ENCODE measurements at regions not wholly inside any gene's neighbourhood (a gene's known extent, or its start where the extent isn't known, plus 50 kb on each side); places are given as distances from the start of the nearest gene placed in this dataset.
"Not testable (repeated sequence)": the region's sequence is repeated elsewhere in the genome, so short reads cannot be mapped to it uniquely, and the experiment has no call there.

DNA sequence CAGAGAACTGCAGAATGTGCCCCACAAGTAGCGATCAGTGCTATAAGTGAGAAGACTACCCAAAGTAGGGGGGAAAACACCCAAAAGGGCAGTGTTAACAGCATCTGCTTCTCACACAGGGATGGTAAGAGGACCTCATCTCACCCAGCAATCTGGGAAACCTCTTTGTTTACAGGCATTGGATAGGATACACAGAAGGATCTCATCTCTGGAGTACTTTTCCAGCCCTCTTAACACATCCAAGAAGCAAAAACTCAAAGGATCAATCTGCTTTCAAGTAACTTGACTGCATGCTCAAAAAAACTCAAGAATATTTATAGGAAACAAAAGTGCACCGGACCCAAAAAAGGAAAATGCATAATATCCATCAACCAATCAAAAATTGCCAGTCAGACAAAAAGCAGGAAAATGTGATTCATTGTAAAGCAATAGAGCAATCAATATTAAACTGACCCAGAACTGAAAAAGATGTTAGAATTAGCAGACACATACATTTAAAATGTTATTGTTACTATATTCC, 311.0 kb upstream of the CXADR start:
- H2AK5ac ChIP-seq (ENCODE audit: low read length) = no peak overlapping the region
- H3K27me3 ChIP-seq (ENCODE audit: insufficient read depth, low read length) = no peaks in the 10 kb centered on the region
- H3K4me3 ChIP-seq (ENCODE audit: low read depth, low read length) = no peak overlapping the region
- H3K18ac ChIP-seq (ENCODE audit: low read length) = no peak overlapping the region
- no peaks in the 10 kb centered on the region for H3K79me1 ChIP-seq (ENCODE audit: low read length)
- no peak overlapping the region for H4K91ac ChIP-seq (ENCODE audit: low read depth, low read length)
- no peaks in the 10 kb centered on the region for H3K36me3 ChIP-seq (ENCODE audit: control insufficient read depth in 1 of 2, insufficient read depth in 2 of 2, low read length in 2 of 2)
- H2BK120ac ChIP-seq (ENCODE audit: insufficient read depth, low read length, poor library complexity) = no peak overlapping the region
- no peak for DNase-seq
- no peak overlapping the region for H4K12ac ChIP-seq (ENCODE audit: low read depth, low read length)
- no peaks in the 10 kb centered on the region for H3K79me2 ChIP-seq (ENCODE audit: control insufficient read depth, insufficient read depth, low read length, poor library complexity)
- no peak overlapping the region for H3K27ac ChIP-seq (ENCODE audit: low read depth, low read length)
- H3K4me1 ChIP-seq (ENCODE audit: control insufficient read depth in 1 of 2, insufficient read depth in 2 of 2, low read length in 2 of 2) = no peaks in the 10 kb centered on the region
- no peak overlapping the region for H3K14ac ChIP-seq (ENCODE audit: low read length)
- peak overlapping the region; percentile 75 for H3K23ac ChIP-seq (ENCODE audit: low read length)
- no peaks in the 10 kb centered on the region for H3K9me3 ChIP-seq (ENCODE audit: insufficient read depth, low read depth, low read length)
- no peak overlapping the region for H2BK5ac ChIP-seq (ENCODE audit: low read depth, low read length, poor library complexity)
- WGBS (ENCODE audit: extremely low coverage, insufficient coverage, insufficient read length) = no CpG with 5 or more reads among the region's 2 CpGs
- no peak overlapping the region for H3K9ac ChIP-seq (ENCODE audit: low read length)
- no peak overlapping the region for H2BK12ac ChIP-seq (ENCODE audit: low read length)
- H4K8ac ChIP-seq (ENCODE audit: low read depth, low read length) = no peak overlapping the region
- H2AFZ ChIP-seq (ENCODE audit: insufficient read depth, low read length, poor library complexity) = no peak overlapping the region
- no peak overlapping the region for H3K4ac ChIP-seq (ENCODE audit: low read depth, low read length)
- no peak overlapping the region for H3K4me2 ChIP-seq (ENCODE audit: low read length)

DNA sequence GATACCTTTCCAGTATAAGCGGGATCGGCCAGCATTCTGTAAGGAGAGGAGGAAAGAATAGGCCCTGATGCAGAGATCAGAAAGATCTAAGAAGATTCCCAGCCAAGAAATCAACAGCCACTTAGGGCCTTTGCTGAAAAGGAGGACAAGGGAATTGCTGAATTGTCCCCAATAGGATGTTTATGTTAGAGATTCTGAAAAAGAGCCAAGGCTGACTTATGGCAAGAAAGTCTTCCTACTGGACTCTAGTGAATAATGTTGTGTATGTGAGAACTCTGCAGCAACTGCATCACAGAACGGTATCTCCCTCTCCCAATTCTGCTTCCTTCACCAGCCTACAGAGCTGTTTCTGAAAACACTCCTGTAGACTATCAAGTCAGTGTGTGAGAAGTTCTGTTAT, 298.0 kb upstream of the CXADR start:
- Histone ChIP-seq H3K4me3 (ENCODE audit: low read depth, low read length) (no peak overlapping the region), H3K14ac (ENCODE audit: low read length) (no peak overlapping the region), H3K4me2 (ENCODE audit: low read length) (no peak overlapping the region), H4K12ac (ENCODE audit: low read depth, low read length) (no peak overlapping the region), H3K9me3 (ENCODE audit: insufficient read depth, low read depth, low read length) (no peaks in the 10 kb centered on the region), H2AK5ac (ENCODE audit: low read length) (no peak overlapping the region), H3K27ac (ENCODE audit: low read depth, low read length) (no peak overlapping the region), H3K4ac (ENCODE audit: low read depth, low read length) (no peak overlapping the region), H3K79me2 (ENCODE audit: control insufficient read depth, insufficient read depth, low read length, poor library complexity) (no peaks in the 10 kb centered on the region), H3K4me1 (ENCODE audit: control insufficient read depth in 1 of 2, insufficient read depth in 2 of 2, low read length in 2 of 2) (no peaks in the 10 kb centered on the region), H4K91ac (ENCODE audit: low read depth, low read length) (no peak overlapping the region), H3K9ac (ENCODE audit: low read length) (no peak overlapping the region), H3K79me1 (ENCODE audit: low read length) (no peaks in the 10 kb centered on the region), H4K8ac (ENCODE audit: low read depth, low read length) (no peak overlapping the region), H3K36me3 (ENCODE audit: control insufficient read depth in 1 of 2, insufficient read depth in 2 of 2, low read length in 2 of 2) (no peaks in the 10 kb centered on the region), H2BK120ac (ENCODE audit: insufficient read depth, low read length, poor library complexity) (no peak overlapping the region), H3K27me3 (ENCODE audit: insufficient read depth, low read length) (no peaks in the 10 kb centered on the region), H2AFZ (ENCODE audit: insufficient read depth, low read length, poor library complexity) (no peak overlapping the region), H2BK5ac (ENCODE audit: low read depth, low read length, poor library complexity) (no peak overlapping the region), H3K18ac (ENCODE audit: low read length) (no peak overlapping the region), H2BK12ac (ENCODE audit: low read length) (no peak overlapping the region), H3K23ac (ENCODE audit: low read length) (no peak overlapping the region)
- no CpG with 5 or more reads among the region's 3 CpGs for WGBS (ENCODE audit: extremely low coverage, insufficient coverage, insufficient read length)
- no peak for DNase-seq

DNA sequence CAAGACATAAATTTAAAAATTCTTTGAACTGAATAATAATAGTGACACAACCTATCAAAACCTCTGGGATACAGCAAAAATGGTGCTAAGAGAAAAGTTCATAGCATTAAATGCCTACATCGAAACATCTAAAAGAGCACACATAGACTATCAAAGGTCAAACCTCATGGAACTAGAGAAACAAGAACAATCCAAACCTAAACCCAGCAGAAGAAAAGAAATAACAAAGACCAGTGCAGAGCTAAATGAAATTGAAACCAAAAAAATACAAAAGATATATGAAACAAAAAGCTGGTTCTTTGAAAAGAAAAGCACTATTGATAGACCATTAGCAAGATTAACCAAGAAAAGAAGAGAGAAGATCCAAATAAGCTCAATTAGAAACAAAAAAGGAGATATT, 293.8 kb upstream of the CXADR start:
- H3K79me2 ChIP-seq (ENCODE audit: control insufficient read depth, insufficient read depth, low read length, poor library complexity); H3K27me3 ChIP-seq (ENCODE audit: insufficient read depth, low read length); DNase-seq; H3K4me1 ChIP-seq (ENCODE audit: control insufficient read depth in 1 of 2, insufficient read depth in 2 of 2, low read length in 2 of 2); H3K4ac ChIP-seq (ENCODE audit: low read depth, low read length); H3K14ac ChIP-seq (ENCODE audit: low read length); H3K9me3 ChIP-seq (ENCODE audit: insufficient read depth, low read depth, low read length); H2BK120ac ChIP-seq (ENCODE audit: insufficient read depth, low read length, poor library complexity); H3K4me3 ChIP-seq (ENCODE audit: low read depth, low read length); H3K4me2 ChIP-seq (ENCODE audit: low read length); H2AK5ac ChIP-seq (ENCODE audit: low read length); H2BK5ac ChIP-seq (ENCODE audit: low read depth, low read length, poor library complexity); H3K23ac ChIP-seq (ENCODE audit: low read length); H4K12ac ChIP-seq (ENCODE audit: low read depth, low read length); H3K18ac ChIP-seq (ENCODE audit: low read length); H4K91ac ChIP-seq (ENCODE audit: low read depth, low read length); H3K36me3 ChIP-seq (ENCODE audit: control insufficient read depth in 1 of 2, insufficient read depth in 2 of 2, low read length in 2 of 2); H3K9ac ChIP-seq (ENCODE audit: low read length); H3K79me1 ChIP-seq (ENCODE audit: low read length); H2BK12ac ChIP-seq (ENCODE audit: low read length); H4K8ac ChIP-seq (ENCODE audit: low read depth, low read length); H3K27ac ChIP-seq (ENCODE audit: low read depth, low read length); H2AFZ ChIP-seq (ENCODE audit: insufficient read depth, low read length, poor library complexity): not testable (repeated sequence)
- WGBS (ENCODE audit: extremely low coverage, insufficient coverage, insufficient read length) = no CpG with 5 or more reads among the region's 1 CpG

DNA sequence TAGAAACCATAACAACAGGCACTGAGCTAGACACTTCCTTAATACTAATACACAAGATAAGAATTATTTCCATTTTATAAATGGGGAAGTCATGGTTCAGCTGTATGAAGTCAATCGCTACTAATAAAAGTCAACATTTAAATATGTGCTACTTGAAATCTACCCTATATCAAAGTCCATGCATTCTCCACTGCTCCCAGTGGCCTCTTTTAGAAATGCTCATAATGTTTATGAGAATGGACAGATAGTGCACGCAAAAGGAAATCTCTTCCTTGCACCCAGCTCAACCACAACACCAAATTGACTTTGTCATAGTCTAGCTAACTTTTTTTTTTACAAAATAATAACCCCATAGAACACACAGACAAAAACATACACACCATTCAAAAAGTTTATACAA, 281.7 kb upstream of the CXADR start:
- Histone ChIP-seq H4K12ac (ENCODE audit: low read depth, low read length) (no peak overlapping the region), H3K36me3 (ENCODE audit: control insufficient read depth in 1 of 2, insufficient read depth in 2 of 2, low read length in 2 of 2) (no peaks in the 10 kb centered on the region), H2BK5ac (ENCODE audit: low read depth, low read length, poor library complexity) (no peak overlapping the region), H3K9ac (ENCODE audit: low read length) (no peak overlapping the region), H2BK120ac (ENCODE audit: insufficient read depth, low read length, poor library complexity) (no peak overlapping the region), H3K4ac (ENCODE audit: low read depth, low read length) (no peak overlapping the region), H3K4me1 (ENCODE audit: control insufficient read depth in 1 of 2, insufficient read depth in 2 of 2, low read length in 2 of 2) (no peaks in the 10 kb centered on the region), H3K9me3 (ENCODE audit: insufficient read depth, low read depth, low read length) (no peaks in the 10 kb centered on the region), H3K27me3 (ENCODE audit: insufficient read depth, low read length) (no peaks in the 10 kb centered on the region), H3K79me1 (ENCODE audit: low read length) (no peaks in the 10 kb centered on the region), H4K8ac (ENCODE audit: low read depth, low read length) (no peak overlapping the region), H4K91ac (ENCODE audit: low read depth, low read length) (no peak overlapping the region), H3K79me2 (ENCODE audit: control insufficient read depth, insufficient read depth, low read length, poor library complexity) (no peaks in the 10 kb centered on the region), H2BK12ac (ENCODE audit: low read length) (no peak overlapping the region), H3K4me3 (ENCODE audit: low read depth, low read length) (no peak overlapping the region), H3K27ac (ENCODE audit: low read depth, low read length) (no peak overlapping the region), H3K23ac (ENCODE audit: low read length) (no peak overlapping the region), H2AFZ (ENCODE audit: insufficient read depth, low read length, poor library complexity) (no peak overlapping the region), H3K14ac (ENCODE audit: low read length) (no peak overlapping the region), H2AK5ac (ENCODE audit: low read length) (no peak overlapping the region), H3K4me2 (ENCODE audit: low read length) (no peak overlapping the region), H3K18ac (ENCODE audit: low read length) (no peak overlapping the region)
- no CpG with 5 or more reads among the region's 2 CpGs for WGBS (ENCODE audit: extremely low coverage, insufficient coverage, insufficient read length)
- DNase-seq = no peak
